GM21423 (cell line): ENCODE measurements at regions not wholly inside any gene's neighbourhood (a gene's known extent, or its start where the extent isn't known, plus 50 kb on each side); places are given as distances from the start of the nearest gene placed in this dataset.

Source experiments
- ATAC-seq: cut with Tn5 transposase; IDR thresholded peaks from one replicate; pipeline ENCODE4 v1.9.1; 2021; ENCODE audit warnings: mild to moderate bottlenecking, moderate library complexity; ENCODE audit not compliant: unreplicated experiment

DNA sequence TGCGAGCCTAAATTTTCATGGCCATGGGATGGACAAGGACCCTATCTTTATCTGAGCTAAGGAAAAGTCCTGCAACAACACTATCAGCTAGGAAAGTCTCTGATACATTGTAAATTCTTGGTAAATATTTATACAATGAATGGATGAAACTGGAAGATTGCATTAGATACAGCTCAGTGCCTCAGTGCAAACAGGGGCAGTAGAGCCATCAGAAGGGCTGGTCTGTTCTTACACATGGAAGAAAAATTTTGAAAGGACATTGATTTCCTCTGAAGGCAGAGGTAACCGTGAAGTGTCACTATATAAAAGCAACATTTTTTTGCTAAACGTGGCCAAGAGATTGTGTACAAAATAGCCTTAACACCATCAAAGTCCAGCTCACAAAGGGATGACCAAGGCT, 153.2 kb upstream of the GADL1 start:
- no peak for ATAC-seq

GRCh38 chr3:31048143-31048542, 153.7 kb upstream of the GADL1 start:
- ATAC-seq: no peak

GRCh38 chr3:31050296-31050695, 155.8 kb upstream of the GADL1 start:
- no peak for ATAC-seq

GRCh38 chr3:31051226-31051625, 156.8 kb upstream of the GADL1 start:
- ATAC-seq: no peak

DNA sequence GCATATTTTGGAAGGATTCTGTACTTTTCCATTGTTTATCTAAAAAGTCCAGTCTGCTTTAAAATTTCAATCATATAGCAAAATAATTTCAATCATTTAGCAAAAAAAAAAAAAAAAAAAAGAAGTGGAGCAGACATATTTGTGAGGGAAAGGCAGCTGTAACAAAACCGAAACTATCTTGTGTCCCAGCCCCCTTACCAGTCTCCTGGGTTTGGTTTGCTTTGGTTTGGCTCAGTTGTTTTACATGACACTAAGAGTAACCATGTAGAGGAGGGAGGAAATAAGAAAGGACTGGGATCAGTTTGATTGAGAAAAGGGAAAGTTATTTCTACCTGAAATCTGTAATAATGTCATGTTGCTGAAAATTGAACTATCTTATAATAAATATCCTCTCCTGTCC, 158.8 kb upstream of the GADL1 start:
- no peak for ATAC-seq

DNA sequence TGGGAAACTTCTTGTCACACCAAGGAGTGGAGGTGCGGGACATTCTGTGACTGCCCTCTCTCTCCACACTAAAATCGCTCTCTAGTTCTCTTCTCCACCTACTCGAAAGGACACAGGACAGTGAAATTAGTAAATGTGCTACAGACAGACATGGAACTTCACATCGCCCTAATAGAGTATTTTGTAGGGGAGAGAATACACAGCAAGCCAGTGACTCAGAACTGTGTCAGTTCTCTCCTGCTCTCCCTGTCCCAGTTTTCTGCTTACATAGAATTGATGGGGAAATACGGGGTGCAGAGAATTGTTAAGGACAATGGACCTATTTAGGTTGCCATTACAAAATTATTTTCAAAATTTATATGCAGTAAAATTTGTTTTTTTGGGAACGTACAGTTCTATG, 159.6 kb upstream of the GADL1 start:
- no peak for ATAC-seq

DNA sequence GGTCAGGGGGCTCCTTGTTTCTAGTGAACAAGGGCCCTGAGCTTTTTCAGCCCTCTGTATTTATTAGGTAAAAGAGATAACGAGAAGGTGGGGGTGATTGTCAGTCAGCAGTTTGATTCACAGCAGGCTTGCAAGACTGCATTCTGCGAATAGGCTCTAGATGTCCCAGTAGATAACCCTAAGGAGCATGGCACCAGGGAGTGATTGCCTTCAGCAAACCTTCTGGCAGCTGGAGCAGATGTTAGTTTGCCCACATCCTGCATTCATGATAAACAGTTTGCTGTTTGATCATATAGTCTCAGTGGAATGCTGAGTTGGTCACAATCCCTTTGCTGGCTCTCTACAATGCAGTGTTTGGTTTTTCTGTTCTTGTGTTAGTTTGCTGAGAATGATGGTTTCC, 161.3 kb upstream of the GADL1 start:
- no peak for ATAC-seq

- no peak for ATAC-seq
Measured at GRCh38 chr3:31057891-31058290, 163.4 kb upstream of the GADL1 start.

DNA sequence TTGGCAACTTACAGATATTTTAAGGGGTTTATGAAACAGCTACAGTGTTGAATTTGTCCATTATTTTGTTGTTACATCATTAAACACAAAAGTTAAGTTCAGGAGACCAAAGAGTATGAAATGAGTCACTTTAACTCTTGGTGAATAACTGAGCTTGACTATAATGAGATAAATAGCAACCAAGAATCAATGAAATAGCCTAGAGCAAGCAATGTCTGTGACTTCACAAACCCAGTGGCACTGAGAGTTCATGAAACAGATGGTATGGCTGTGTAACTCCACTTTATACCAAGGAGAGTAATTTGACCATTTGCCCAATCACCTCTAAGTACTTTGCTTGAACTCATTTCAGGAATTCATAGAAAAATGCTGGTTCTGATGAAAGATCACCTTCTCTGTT, 169.6 kb upstream of the GADL1 start:
- ATAC-seq: no peak

DNA sequence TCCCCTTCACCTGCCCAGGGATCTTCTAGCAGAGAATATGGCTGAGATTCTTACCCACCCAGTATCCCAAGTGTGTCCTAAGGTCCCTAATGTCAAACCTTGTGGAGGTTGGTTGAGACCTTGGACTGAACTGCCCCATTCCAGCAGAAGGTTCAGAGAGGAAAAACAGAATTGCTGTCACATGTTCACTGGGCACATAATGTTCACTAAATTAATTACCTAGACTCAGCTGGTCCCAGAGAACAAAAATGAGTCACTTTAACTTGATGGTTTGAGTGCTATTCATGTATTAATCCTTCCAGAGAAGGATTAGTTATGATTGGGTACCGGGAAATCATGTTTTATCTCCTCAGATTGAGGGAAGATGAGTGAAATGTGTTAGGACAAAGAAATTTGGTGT, 171.3 kb upstream of the GADL1 start:
- ATAC-seq: no peak

- ATAC-seq: no peak
Measured at GRCh38 chr3:31067004-31067403, 172.5 kb upstream of the GADL1 start.

- no peak for ATAC-seq
Measured at GRCh38 chr3:31075471-31075870, 181.0 kb upstream of the GADL1 start.

- ATAC-seq: no peak
Measured at GRCh38 chr3:31075876-31076275, 181.4 kb upstream of the GADL1 start.

- ATAC-seq: no peak
Measured at GRCh38 chr3:31077021-31077601, 182.7 kb upstream of the GADL1 start.

DNA sequence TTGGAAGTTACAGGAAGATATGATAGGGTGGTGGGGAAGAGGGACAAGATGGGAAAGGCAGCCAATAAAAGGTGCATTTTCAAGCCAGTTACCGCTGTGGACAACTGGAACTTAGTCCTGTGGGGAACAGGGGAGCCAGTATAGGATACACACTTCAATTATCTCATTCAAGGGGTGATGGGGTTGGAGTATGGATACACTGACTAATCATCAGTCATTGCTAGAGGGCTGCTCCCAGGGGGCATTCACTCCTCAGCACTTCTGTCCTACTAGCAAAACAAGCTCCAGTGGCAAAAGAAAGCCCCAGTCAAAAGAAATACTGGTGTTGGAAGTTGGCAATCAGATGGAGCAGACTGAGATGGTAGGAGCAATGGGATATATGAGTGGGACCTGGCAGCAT, 183.4 kb upstream of the GADL1 start:
- no peak for ATAC-seq

DNA sequence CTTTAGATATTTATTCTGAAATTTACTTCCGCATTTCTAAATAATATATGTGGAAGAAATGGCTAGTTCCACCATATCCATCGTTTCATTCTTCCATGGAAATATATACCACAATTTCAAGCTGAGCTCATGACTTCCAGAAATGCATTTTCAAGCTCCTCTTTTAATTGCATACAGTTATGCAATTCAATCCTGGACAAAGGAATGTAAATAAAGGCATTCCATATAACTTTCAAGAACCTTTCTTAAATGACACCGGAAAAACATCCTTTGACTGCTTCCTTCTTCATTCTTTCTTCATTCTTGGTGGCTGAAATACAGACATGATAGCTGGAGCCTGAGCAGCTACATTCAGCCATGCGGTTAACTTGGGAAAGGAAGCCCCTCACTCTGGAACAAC, 185.2 kb upstream of the GADL1 start:
- ATAC-seq: no peak

- no peak for ATAC-seq
Measured at GRCh38 chr3:31081018-31081662, 186.7 kb upstream of the GADL1 start.

- ATAC-seq: no peak
Measured at GRCh38 chr3:31086148-31086547, 191.7 kb upstream of the GADL1 start.

GRCh38 chr3:31086698-31087097, 192.2 kb upstream of the GADL1 start:
- no peak for ATAC-seq

DNA sequence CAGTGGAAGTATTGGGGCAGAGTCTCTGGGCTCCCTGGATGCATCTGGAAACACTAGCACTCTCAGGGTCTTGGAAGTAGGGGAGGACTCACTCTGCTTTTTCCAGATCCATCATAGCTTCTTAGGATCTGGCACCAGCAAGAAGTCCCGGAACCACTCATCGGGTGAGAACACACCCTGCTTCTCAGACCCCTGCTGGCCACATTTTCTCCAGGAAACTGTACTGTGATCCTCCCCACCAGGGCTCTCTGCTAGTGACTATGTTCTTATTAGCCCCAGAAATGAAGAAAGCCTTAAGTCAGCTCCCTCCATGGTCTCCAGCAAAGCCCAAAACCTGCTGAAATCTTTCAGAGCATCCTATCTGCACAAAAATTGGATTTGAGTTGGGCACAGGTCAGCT, 197.3 kb upstream of the GADL1 start:
- no peak for ATAC-seq

DNA sequence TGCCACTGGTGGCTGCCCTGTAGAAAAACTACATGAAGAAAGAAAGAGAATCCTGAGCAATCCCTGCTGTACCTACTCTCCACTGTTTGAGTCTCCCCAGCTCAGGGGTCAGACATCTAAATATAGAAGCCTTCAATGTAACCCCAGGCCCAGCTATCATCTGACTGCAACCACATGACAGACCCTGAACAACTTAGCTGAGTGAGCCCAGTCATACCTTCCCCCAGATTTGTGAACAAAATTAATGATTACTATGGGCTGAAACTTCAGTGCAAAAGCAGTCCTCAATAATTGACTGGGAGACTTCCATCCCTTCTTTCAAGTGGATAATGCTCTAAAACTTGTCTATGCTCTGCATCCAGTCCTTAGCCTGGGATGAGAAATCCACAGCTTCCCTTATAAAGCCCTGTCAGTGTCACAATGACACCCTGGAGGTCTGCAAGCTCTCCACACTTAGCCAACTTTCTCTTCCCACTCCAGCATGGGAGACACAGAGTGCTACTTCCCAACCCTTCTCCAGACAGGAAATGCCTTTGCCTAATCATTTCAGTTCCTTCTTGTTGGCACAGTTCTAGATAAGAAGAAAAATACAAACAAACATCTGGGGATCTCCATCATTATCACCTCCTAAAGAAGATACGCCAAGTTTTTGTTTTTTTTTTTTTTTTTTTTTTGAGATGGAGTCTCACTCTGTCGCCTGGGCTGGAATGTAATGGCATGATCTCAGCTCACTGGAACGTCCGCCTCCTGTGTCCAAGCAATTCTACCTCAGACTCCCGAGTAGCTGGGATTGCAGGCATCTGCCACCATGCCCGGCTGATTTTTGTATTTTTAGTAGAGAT, 198.5 kb upstream of the GADL1 start:
- no peak for ATAC-seq

- ATAC-seq: no peak
Measured at GRCh38 chr3:31093606-31094005, 199.1 kb upstream of the GADL1 start.
